PC-3 (cell line): ENCODE measurements at regions not wholly inside any gene's neighbourhood (a gene's known extent, or its start where the extent isn't known, plus 50 kb on each side); places are given as distances from the start of the nearest gene placed in this dataset.
A peak's percentile ranks its signal among the peaks of the same experiment; 100 is the strongest.

Experiments used
- ATAC-seq: fragments of 200-7000 bp; cut with Tn5 transposase; 2 replicates; pipeline ENCODE4 v1.9.1; 2020; ENCODE audit warnings: mild to moderate bottlenecking, moderate library complexity
- BruUV-seq: library from RNA; stranded (reverse); fragments of 400-500 nt; replicated peaks from 2 replicates; lab custom pipeline; 2021; lab: Mats Ljungman, UMichigan
- CTCF ChIA-PET: fragments of 300-600 bp; sonication (Branson Sonifier 250); formaldehyde crosslinking; loops from one replicate; lab custom pipeline; 2022; ENCODE audit warnings: antibody characterized with exemption; lab: Charles Lee
- POLR2A ChIA-PET: fragments of 300-600 bp; sonication (Branson Sonifier 250); formaldehyde crosslinking; loops from one replicate; lab custom pipeline; 2022; ENCODE audit warnings: antibody characterized with exemption; ENCODE audit not compliant: unreplicated experiment; lab: Charles Lee
- DNase-seq: peaks from one replicate; pipeline ENCODE4 v3.0.0-alpha.2; 2015
- H2AFZ ChIP-seq: fragments of 300-600 bp; sonication (generic); 2 replicates; pipeline ENCODE4 v1.6.0; 2016; ENCODE audit warnings: antibody characterized with exemption, low read length
- H3F3A ChIP-seq: fragments of 300-600 bp; sonication (generic); one replicate; pipeline ENCODE4 v1.6.0; 2017; ENCODE audit warnings: antibody characterized with exemption, low read length, control low read depth, mild to moderate bottlenecking; ENCODE audit not compliant: unreplicated experiment
- H3K27ac ChIP-seq: fragments of 300-600 bp; sonication (generic); 2 replicates; pipeline ENCODE4 v1.5.1; 2016; ENCODE audit warnings: mild to moderate bottlenecking, low read length
- H3K27me3 ChIP-seq: fragments of 300-600 bp; sonication (generic); 2 replicates; pipeline ENCODE4 v1.6.1; 2016; ENCODE audit warnings: low read length, mixed read lengths
- H3K36me3 ChIP-seq: fragments of 300-600 bp; sonication (generic); 2 replicates; pipeline ENCODE4 v1.6.1; 2016; ENCODE audit warnings: low read depth, mixed run types, low read length, mixed read lengths
- H3K4me1 ChIP-seq: fragments of 300-600 bp; sonication (generic); 2 replicates; pipeline ENCODE4 v1.5.1; 2016; ENCODE audit warnings: low read length; ENCODE audit not compliant: insufficient read depth
- H3K4me2 ChIP-seq: fragments of 300-600 bp; sonication (generic); 2 replicates; pipeline ENCODE4 v1.6.0; 2016; ENCODE audit warnings: low read length
- H3K4me3 ChIP-seq: fragments of 300-600 bp; sonication (generic); 2 replicates; pipeline ENCODE4 v1.5.1; 2016; ENCODE audit warnings: mild to moderate bottlenecking, low read length, mixed read lengths
- H3K79me2 ChIP-seq: fragments of 300-600 bp; sonication (generic); 2 replicates; pipeline ENCODE4 v1.6.1; 2017; ENCODE audit warnings: low read length, mixed read lengths
- H3K9ac ChIP-seq: fragments of 300-600 bp; sonication (generic); 2 replicates; pipeline ENCODE4 v1.6.0; 2016; ENCODE audit warnings: mild to moderate bottlenecking, low read length
- H3K9me2 ChIP-seq: fragments of 300-600 bp; sonication (generic); replicated peaks from 2 replicates; pipeline ENCODE4 v1.6.1; 2016; ENCODE audit warnings: mixed run types, low read length, mixed read lengths
- H3K9me3 ChIP-seq: fragments of 300-600 bp; sonication (generic); 2 replicates; pipeline ENCODE4 v1.6.1; 2016; ENCODE audit warnings: low read length, mixed read lengths
- H4K20me1 ChIP-seq: fragments of 300-600 bp; sonication (generic); 2 replicates; pipeline ENCODE4 v1.6.1; 2016; ENCODE audit warnings: low read length, mixed read lengths
- CTCF ChIP-seq: fragments of 300-600 bp; sonication (generic); conservative IDR thresholded peaks from 2 replicates; pipeline ENCODE4 v1.5.1; 2017; ENCODE audit warnings: antibody characterized with exemption, low read depth, mild to moderate bottlenecking, low read length
- EZH2 ChIP-seq: fragments of 300-600 bp; sonication (generic); IDR thresholded peaks from one replicate; pipeline ENCODE4 v1.6.1; 2017; ENCODE audit warnings: antibody characterized with exemption, mild to moderate bottlenecking, low read length; ENCODE audit not compliant: unreplicated experiment
- EZH2phosphoT487 ChIP-seq: fragments of 300-600 bp; sonication (generic); IDR thresholded peaks from 2 replicates; pipeline ENCODE4 v1.6.1; 2018; ENCODE audit warnings: mild to moderate bottlenecking, antibody characterized with exemption, low read length, borderline replicate concordance
- intact Hi-C: fragments of 100-400 bp; cut with micrococcal nuclease; formaldehyde crosslinking; loops from 2 replicates; pipeline ENCODE4 v1.9.0; 2023

- no peaks in the 10 kb centered on the region for H3K9me2 ChIP-seq
- H3K9ac ChIP-seq: no peak overlapping the region
- no peak for TF ChIP-seq EZH2
- no peak for TF ChIP-seq EZH2phosphoT487
- TF ChIP-seq CTCF: no peak
- BruUV-seq: no TSS peak
- no peak overlapping the region for H3K27ac ChIP-seq
- H3K4me3 ChIP-seq: no peak overlapping the region
- no peaks in the 10 kb centered on the region for H3K27me3 ChIP-seq
- ChIA-PET POLR2A (no interaction called here), CTCF (no interaction called here)
- intact Hi-C loops: no loop called here
- no peak overlapping the region for H2AFZ ChIP-seq
- no peaks in the 10 kb centered on the region for H3K79me2 ChIP-seq
- DNase-seq (no peak), ATAC-seq (no peak)
- H3K4me1 ChIP-seq: peaks cover 11% of the 10 kb centered on the region; the same call in 1 of the 2 replicates
- H3K36me3 ChIP-seq: no peaks in the 10 kb centered on the region
- no peaks in the 10 kb centered on the region for H3F3A ChIP-seq
- no peak overlapping the region for H3K4me2 ChIP-seq
- H4K20me1 ChIP-seq: no peaks in the 10 kb centered on the region
- H3K9me3 ChIP-seq: no peaks in the 10 kb centered on the region
Observed at GRCh38 chr7:45417268-45417667, 156.9 kb upstream of the ADCY1 start.

GRCh38 chr7:45417735-45418134 is 156.4 kb upstream of the ADCY1 start:
- H3K9me2 ChIP-seq: no peaks in the 10 kb centered on the region
- BruUV-seq: no TSS peak
- intact Hi-C loops: no loop called here
- no peaks in the 10 kb centered on the region for H3K79me2 ChIP-seq
- ATAC-seq: no peak
- H3K4me3 ChIP-seq: no peak overlapping the region
- no peak for TF ChIP-seq CTCF
- TF ChIP-seq EZH2phosphoT487: no peak
- no peak for TF ChIP-seq EZH2
- ChIA-PET CTCF (no interaction called here), POLR2A (no interaction called here)
- H2AFZ ChIP-seq: no peak overlapping the region
- H3K9ac ChIP-seq: no peak overlapping the region
- peaks cover 11% of the 10 kb centered on the region; the same call in 1 of the 2 replicates for H3K4me1 ChIP-seq
- no peaks in the 10 kb centered on the region for H3K9me3 ChIP-seq
- no peaks in the 10 kb centered on the region for H3F3A ChIP-seq
- no peak for DNase-seq
- no peak overlapping the region for H3K4me2 ChIP-seq
- no peaks in the 10 kb centered on the region for H3K27me3 ChIP-seq
- H4K20me1 ChIP-seq: no peaks in the 10 kb centered on the region
- no peak overlapping the region for H3K27ac ChIP-seq
- no peaks in the 10 kb centered on the region for H3K36me3 ChIP-seq

- H3K27me3 ChIP-seq: no peaks in the 10 kb centered on the region
- TF ChIP-seq CTCF: no peak
- TF ChIP-seq EZH2: no peak
- no peak for TF ChIP-seq EZH2phosphoT487
- ATAC-seq (peak; percentile 74), DNase-seq (peak; percentile 58)
- no peaks in the 10 kb centered on the region for H3K9me3 ChIP-seq
- no peaks in the 10 kb centered on the region for H3F3A ChIP-seq
- peak overlapping the region; percentile 28; the same call in 1 of the 2 replicates for H2AFZ ChIP-seq
- no peak overlapping the region for H3K4me3 ChIP-seq
- no TSS peak for BruUV-seq
- peak overlapping the region; percentile 18; the same call in 1 of the 2 replicates for H3K4me2 ChIP-seq
- intact Hi-C loops: no loop called here
- H4K20me1 ChIP-seq: no peaks in the 10 kb centered on the region
- no peaks in the 10 kb centered on the region for H3K36me3 ChIP-seq
- no peaks in the 10 kb centered on the region for H3K79me2 ChIP-seq
- H3K9me2 ChIP-seq: no peaks in the 10 kb centered on the region
- CTCF ChIA-PET: no interaction called here
- peak overlapping the region; percentile 35 for H3K27ac ChIP-seq
- H3K9ac ChIP-seq: no peak overlapping the region
- POLR2A ChIA-PET: no interaction called here
- peaks cover 11% of the 10 kb centered on the region; the same call in 1 of the 2 replicates for H3K4me1 ChIP-seq
Observed at GRCh38 chr7:45420843-45421495, 153.2 kb upstream of the ADCY1 start.
